ENCODE measurements at regions not wholly inside any gene's neighbourhood (a gene's known extent, or its start where the extent isn't known, plus 50 kb on each side); places are given as distances from the start of the nearest gene placed in this dataset.

GRCh38 chr12:111048991-111049390 is 128.6 kb upstream of the MYL2 start:
- Histone ChIP-seq H3K4me3 (no peak overlapping the region), H3K27me3 (no peaks in the 10 kb centered on the region), H3K4me1 (no peaks in the 10 kb centered on the region), H3K36me3 (no peaks in the 10 kb centered on the region), H3K27ac (no peak overlapping the region), H3K9me3 (peaks cover 0 to 3% (median 0%) of the 10 kb centered on the region in 4 donors)
- intact Hi-C loops (cut with DNase I), result no loop called here
- no peak for DNase-seq
- WGBS, 2 donors, result 24 to 74% methylated on average over 2 of the region's 2 CpGs
- TF ChIP-seq CTCF (IDR thresholded peaks at IDR 0.05), result no peak
- TF ChIP-seq POLR2AphosphoS5 (IDR thresholded peaks at IDR 0.05), result no peak
- no peak for TF ChIP-seq POLR2A (IDR thresholded peaks at IDR 0.05)
- TF ChIP-seq EP300 (IDR thresholded peaks at IDR 0.05), result no peak

- whole genome bisulfite sequencing, 2 donors, result 79 to 83% methylated on average over 22 of the region's 22 CpGs
- no peak overlapping the region for H3K27ac ChIP-seq
- H3K9me3 ChIP-seq, result peaks cover 0 to 3% (median 0%) of the 10 kb centered on the region in 4 donors
- no peak for TF ChIP-seq POLR2A (IDR thresholded peaks at IDR 0.05)
- TF ChIP-seq EP300 (IDR thresholded peaks at IDR 0.05), result no peak
- no peak for TF ChIP-seq POLR2AphosphoS5 (IDR thresholded peaks at IDR 0.05)
- no peaks in the 10 kb centered on the region for H3K27me3 ChIP-seq
- DNase-seq, result no peak
- H3K36me3 ChIP-seq, result no peaks in the 10 kb centered on the region
- no peak overlapping the region for H3K4me3 ChIP-seq
- intact Hi-C loops (cut with DNase I), result no loop called here
- H3K4me1 ChIP-seq, result no peaks in the 10 kb centered on the region
Observed at GRCh38 chr12:111046896-111047295, 126.5 kb upstream of the MYL2 start.

- no peaks in the 10 kb centered on the region for H3K4me1 ChIP-seq
- no peaks in the 10 kb centered on the region for H3K36me3 ChIP-seq
- 79 to 87% methylated on average over 7 of the region's 7 CpGs for WGBS, 2 donors
- H3K27ac ChIP-seq, result no peak overlapping the region
- H3K27me3 ChIP-seq, result peaks cover 0 to 2% (median 0%) of the 10 kb centered on the region in 3 donors
- H3K9me3 ChIP-seq, result no peaks in the 10 kb centered on the region
- TF ChIP-seq EP300 (IDR thresholded peaks at IDR 0.05) (no peak), POLR2A (IDR thresholded peaks at IDR 0.05) (no peak), POLR2AphosphoS5 (IDR thresholded peaks at IDR 0.05) (no peak), CTCF (IDR thresholded peaks at IDR 0.05) (no peak)
- no peak overlapping the region for H3K4me3 ChIP-seq
- DNase-seq, result no peak
- intact Hi-C loops (cut with DNase I), result no loop called here
Observed at GRCh38 chr12:111045941-111046340, 125.6 kb upstream of the MYL2 start.

DNA sequence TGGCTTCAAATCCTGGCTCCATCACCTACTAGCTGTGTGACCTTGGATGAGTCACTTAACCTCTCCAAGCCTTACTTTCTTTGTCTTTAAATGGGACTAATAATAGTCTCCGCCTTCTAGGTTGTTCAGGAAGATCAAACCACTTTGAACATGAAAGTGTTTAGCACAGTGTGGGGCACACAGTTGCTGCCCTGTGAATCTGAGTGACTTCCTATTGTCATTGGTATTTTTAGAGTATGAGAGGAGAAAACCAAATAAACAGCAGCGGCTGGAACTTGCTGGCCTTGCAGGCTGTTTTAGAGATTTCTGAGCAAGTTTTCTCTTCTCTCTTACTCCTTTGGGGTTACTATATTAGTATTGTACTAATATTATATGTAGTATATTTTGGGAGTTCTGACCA is 120.7 kb upstream of the MYL2 start:
- peaks cover 0 to 8% (median 0%) of the 10 kb centered on the region in 4 donors for H3K4me1 ChIP-seq
- TF ChIP-seq POLR2AphosphoS5 (IDR thresholded peaks at IDR 0.05), result no peak
- no peak for TF ChIP-seq CTCF (IDR thresholded peaks at IDR 0.05)
- no peak for TF ChIP-seq EP300 (IDR thresholded peaks at IDR 0.05)
- no peak for TF ChIP-seq POLR2A (IDR thresholded peaks at IDR 0.05)
- no peaks in the 10 kb centered on the region for H3K9me3 ChIP-seq
- no peaks in the 10 kb centered on the region for H3K36me3 ChIP-seq
- intact Hi-C loops (cut with DNase I), result no loop called here
- no peak for DNase-seq
- H3K4me3 ChIP-seq, result no peak overlapping the region
- WGBS, 2 donors, result 81 to 82% methylated on average over 2 of the region's 2 CpGs
- no peak overlapping the region for H3K27ac ChIP-seq
- peaks cover 7 to 36% (median 18%) of the 10 kb centered on the region in 3 donors for H3K27me3 ChIP-seq

- no peak overlapping the region for H3K4me3 ChIP-seq
- peaks cover 11 to 40% (median 22%) of the 10 kb centered on the region in 3 donors for H3K27me3 ChIP-seq
- no peaks in the 10 kb centered on the region for H3K9me3 ChIP-seq
- DNase-seq, result no peak
- 66 to 80% methylated on average over 3 of the region's 3 CpGs for WGBS, 2 donors
- no peak for TF ChIP-seq CTCF (IDR thresholded peaks at IDR 0.05)
- TF ChIP-seq EP300 (IDR thresholded peaks at IDR 0.05), result no peak
- no peak for TF ChIP-seq POLR2A (IDR thresholded peaks at IDR 0.05)
- TF ChIP-seq POLR2AphosphoS5 (IDR thresholded peaks at IDR 0.05), result no peak
- intact Hi-C loops (cut with DNase I), result no loop called here
- no peak overlapping the region for H3K27ac ChIP-seq
- H3K36me3 ChIP-seq, result no peaks in the 10 kb centered on the region
- peaks cover 0 to 12% (median 1%) of the 10 kb centered on the region in 4 donors for H3K4me1 ChIP-seq
Observed at GRCh38 chr12:111040690-111041089, 120.3 kb upstream of the MYL2 start.

Measured in sigmoid colon (tissue), 6 donors.